ENCODE measurements at regions not wholly inside any gene's neighbourhood (a gene's known extent, or its start where the extent isn't known, plus 50 kb on each side); places are given as distances from the start of the nearest gene placed in this dataset.

- WGBS, 2 donors: 86 to 91% methylated on average over 2 of the region's 2 CpGs
- no peaks in the 10 kb centered on the region for H3K27me3 ChIP-seq
- intact Hi-C loops (cut with DNase I): no loop called here
Observed at GRCh38 chr14:55822906-55823305, 242.9 kb downstream of the KTN1 start.

GRCh38 chr14:55832122-55832911 lies 252.3 kb downstream of the KTN1 start:
- no peak for DNase-seq
- intact Hi-C loops (cut with DNase I): no loop called here
- no peaks in the 10 kb centered on the region for H3K36me3 ChIP-seq
- TF ChIP-seq CTCF (IDR thresholded peaks at IDR 0.05) (no peak), POLR2A (IDR thresholded peaks at IDR 0.05) (no peak)
- no peaks in the 10 kb centered on the region for H3K4me1 ChIP-seq
- H3K27ac ChIP-seq: no peak overlapping the region
- H3K27me3 ChIP-seq: no peaks in the 10 kb centered on the region
- 89 to 95% methylated on average over 3 of the region's 3 CpGs for WGBS, 2 donors
- H3K9me3 ChIP-seq: no peaks in the 10 kb centered on the region
- H3K4me3 ChIP-seq (replicated peaks in 1 of 3): no peak overlapping the region

More at GRCh38 chr14:55822906-55823305, 242.9 kb downstream of the KTN1 start:
- Histone ChIP-seq H3K4me3 (replicated peaks in 1 of 3) (no peak overlapping the region), H3K4me1 (no peaks in the 10 kb centered on the region), H3K36me3 (no peaks in the 10 kb centered on the region), H3K27ac (no peak overlapping the region), H3K9me3 (no peaks in the 10 kb centered on the region)
- TF ChIP-seq POLR2A (IDR thresholded peaks at IDR 0.05): no peak
- DNase-seq: no peak

GRCh38 chr14:55832974-55833373 lies 253.0 kb downstream of the KTN1 start:
- TF ChIP-seq POLR2A (IDR thresholded peaks at IDR 0.05): no peak
- TF ChIP-seq CTCF (IDR thresholded peaks at IDR 0.05): no peak
- intact Hi-C loops (cut with DNase I): no loop called here
- WGBS, 2 donors: 76 to 87% methylated on average over 1 of the region's 1 CpG
- Histone ChIP-seq H3K4me3 (replicated peaks in 1 of 3) (no peak overlapping the region), H3K27me3 (no peaks in the 10 kb centered on the region), H3K4me1 (no peaks in the 10 kb centered on the region), H3K9me3 (no peaks in the 10 kb centered on the region), H3K27ac (no peak overlapping the region), H3K36me3 (no peaks in the 10 kb centered on the region)
- no peak for DNase-seq

- no peaks in the 10 kb centered on the region for H3K4me1 ChIP-seq
- no peak for DNase-seq
- H3K36me3 ChIP-seq: no peaks in the 10 kb centered on the region
- H3K4me3 ChIP-seq (replicated peaks in 1 of 3): no peak overlapping the region
- no peak for TF ChIP-seq CTCF (IDR thresholded peaks at IDR 0.05)
- TF ChIP-seq POLR2A (IDR thresholded peaks at IDR 0.05): no peak
- 69 to 79% methylated on average over 2 of the region's 2 CpGs for WGBS, 2 donors
- no peaks in the 10 kb centered on the region for H3K27me3 ChIP-seq
- intact Hi-C loops (cut with DNase I): no loop called here
- H3K9me3 ChIP-seq: no peaks in the 10 kb centered on the region
- no peak overlapping the region for H3K27ac ChIP-seq
Observed at GRCh38 chr14:55834390-55834789, 254.4 kb downstream of the KTN1 start.

- no peaks in the 10 kb centered on the region for H3K27me3 ChIP-seq
- TF ChIP-seq CTCF (IDR thresholded peaks at IDR 0.05) (no peak), POLR2A (IDR thresholded peaks at IDR 0.05) (no peak)
- WGBS, 2 donors: 77 to 81% methylated on average over 3 of the region's 3 CpGs
- H3K4me3 ChIP-seq (replicated peaks in 1 of 3): no peak overlapping the region
- H3K27ac ChIP-seq: no peak overlapping the region
- no peaks in the 10 kb centered on the region for H3K4me1 ChIP-seq
- DNase-seq: no peak
- no peaks in the 10 kb centered on the region for H3K36me3 ChIP-seq
- no peaks in the 10 kb centered on the region for H3K9me3 ChIP-seq
- intact Hi-C loops (cut with DNase I): no loop called here
Observed at GRCh38 chr14:55835985-55836384, 256.0 kb downstream of the KTN1 start.

All from thyroid gland (tissue), 4 donors.